NCI-H2081 treated with DMSO at 0.1 percent for 48 hours (cell line): ENCODE measurements at regions not wholly inside any gene's neighbourhood (a gene's known extent, or its start where the extent isn't known, plus 50 kb on each side); places are given as distances from the start of the nearest gene placed in this dataset.

Source experiments
- DNase-seq: peaks from one replicate; lab custom pipeline; 2025; lab: John Stamatoyannopoulos, UW

- no peak for DNase-seq
Observed at GRCh38 chr22:49238181-49239141, 589.2 kb downstream of the BRD1 start.

GRCh38 chr22:49237703-49238102 lies 590.0 kb downstream of the BRD1 start:
- no peak for DNase-seq

GRCh38 chr22:49237279-49237678 lies 590.4 kb downstream of the BRD1 start:
- no peak for DNase-seq

GRCh38 chr22:49236541-49237075 lies 591.1 kb downstream of the BRD1 start:
- DNase-seq, result no peak

GRCh38 chr22:49235463-49236300 lies 592.0 kb downstream of the BRD1 start:
- DNase-seq, result peak; percentile 69

- DNase-seq, result no peak
Observed at GRCh38 chr22:49234459-49234858, 593.2 kb downstream of the BRD1 start.

- DNase-seq, result no peak
Observed at GRCh38 chr22:49233507-49234100, 594.1 kb downstream of the BRD1 start.

- DNase-seq, result no peak
Observed at GRCh38 chr22:49232319-49233067, 595.2 kb downstream of the BRD1 start.

- DNase-seq, result no peak
Observed at GRCh38 chr22:49230194-49230577, 597.5 kb downstream of the BRD1 start.

- DNase-seq, result no peak
Observed at GRCh38 chr22:49229483-49230193, 598.0 kb downstream of the BRD1 start.

- no peak for DNase-seq
Observed at GRCh38 chr22:49228431-49229037, 599.1 kb downstream of the BRD1 start.

GRCh38 chr22:49227670-49228069 lies 600.0 kb downstream of the BRD1 start:
- DNase-seq, result no peak

- no peak for DNase-seq
Observed at GRCh38 chr22:49226096-49226495, 601.6 kb downstream of the BRD1 start.

GRCh38 chr22:49224243-49224642 lies 603.4 kb downstream of the BRD1 start:
- no peak for DNase-seq

GRCh38 chr22:49218142-49218541 lies 609.5 kb downstream of the BRD1 start:
- DNase-seq, result no peak

- no peak for DNase-seq
Observed at GRCh38 chr22:49216579-49216978, 611.1 kb downstream of the BRD1 start.

- no peak for DNase-seq
Observed at GRCh38 chr22:49215840-49216239, 611.8 kb downstream of the BRD1 start.

- DNase-seq, result no peak
Observed at GRCh38 chr22:49214976-49215375, 612.7 kb downstream of the BRD1 start.

- no peak for DNase-seq
Observed at GRCh38 chr22:49213731-49214352, 613.8 kb downstream of the BRD1 start.

- DNase-seq, result no peak
Observed at GRCh38 chr22:49212466-49212865, 615.2 kb downstream of the BRD1 start.
